ENCODE measurements at regions not wholly inside any gene's neighbourhood (a gene's known extent, or its start where the extent isn't known, plus 50 kb on each side); places are given as distances from the start of the nearest gene placed in this dataset.
"Not testable (repeated sequence)": the region's sequence is repeated elsewhere in the genome, so short reads cannot be mapped to it uniquely, and the experiment has no call there.

DNA sequence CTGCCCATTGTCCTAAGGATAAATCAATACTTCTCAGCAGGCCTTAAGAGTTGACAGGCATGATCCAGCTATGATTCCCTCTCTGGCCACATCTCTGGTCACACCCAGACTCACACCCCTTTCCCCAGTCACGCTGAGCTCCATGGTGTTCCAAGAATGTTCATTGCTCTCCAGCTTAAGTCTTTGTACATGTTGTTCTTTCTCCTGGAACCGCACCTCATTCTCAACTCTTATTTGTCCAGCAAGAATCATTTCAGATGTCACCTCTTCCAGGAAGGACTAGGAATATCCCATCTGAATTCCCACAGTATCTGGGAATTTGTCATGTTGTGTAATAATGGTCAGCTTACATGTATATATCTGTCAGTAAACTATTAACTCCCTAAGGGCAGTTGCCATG is 118.3 kb upstream of the GALNT15 start:
- no peak for DNase-seq

DNA sequence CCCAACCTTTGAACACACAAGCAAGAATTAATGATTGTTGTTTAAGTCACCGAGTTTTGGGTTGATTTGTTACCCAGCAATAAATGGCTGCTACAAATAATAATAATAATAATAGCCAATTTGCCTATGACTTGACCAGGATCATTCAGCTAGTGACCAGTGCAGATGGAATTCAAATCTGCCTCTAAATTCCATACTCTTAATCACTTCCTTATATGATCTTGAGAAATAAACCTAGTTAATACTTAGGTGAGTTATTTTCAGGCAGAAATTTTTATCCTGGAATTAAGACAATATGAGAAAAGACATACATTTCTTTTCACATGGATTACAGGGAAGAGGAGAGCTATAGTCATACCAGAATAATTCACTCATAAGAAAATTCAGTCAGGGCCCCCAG is 116.0 kb upstream of the GALNT15 start:
- no peak for DNase-seq

DNA sequence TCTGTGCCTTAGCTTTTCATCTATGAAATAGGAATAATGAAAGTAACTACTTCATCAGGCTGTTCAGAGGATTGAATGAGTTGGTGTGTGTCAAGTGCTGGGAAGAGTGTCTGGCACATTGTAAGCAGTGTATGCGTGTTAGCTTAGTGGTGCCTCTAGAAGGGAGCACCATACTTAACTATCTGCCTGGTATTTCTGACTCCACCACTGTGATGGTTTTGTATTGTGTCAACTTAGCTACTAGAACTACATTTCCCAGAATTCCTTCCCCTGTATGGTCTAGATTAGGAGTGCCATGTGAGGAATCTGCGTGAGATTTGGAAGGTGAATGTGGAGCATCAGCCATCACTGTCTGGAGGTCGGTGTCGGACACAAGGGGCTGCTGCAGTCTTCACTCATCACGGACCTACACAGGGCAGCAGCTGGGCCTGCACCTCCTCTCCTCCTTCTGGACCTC is 115.4 kb upstream of the GALNT15 start:
- no peak for DNase-seq

DNA sequence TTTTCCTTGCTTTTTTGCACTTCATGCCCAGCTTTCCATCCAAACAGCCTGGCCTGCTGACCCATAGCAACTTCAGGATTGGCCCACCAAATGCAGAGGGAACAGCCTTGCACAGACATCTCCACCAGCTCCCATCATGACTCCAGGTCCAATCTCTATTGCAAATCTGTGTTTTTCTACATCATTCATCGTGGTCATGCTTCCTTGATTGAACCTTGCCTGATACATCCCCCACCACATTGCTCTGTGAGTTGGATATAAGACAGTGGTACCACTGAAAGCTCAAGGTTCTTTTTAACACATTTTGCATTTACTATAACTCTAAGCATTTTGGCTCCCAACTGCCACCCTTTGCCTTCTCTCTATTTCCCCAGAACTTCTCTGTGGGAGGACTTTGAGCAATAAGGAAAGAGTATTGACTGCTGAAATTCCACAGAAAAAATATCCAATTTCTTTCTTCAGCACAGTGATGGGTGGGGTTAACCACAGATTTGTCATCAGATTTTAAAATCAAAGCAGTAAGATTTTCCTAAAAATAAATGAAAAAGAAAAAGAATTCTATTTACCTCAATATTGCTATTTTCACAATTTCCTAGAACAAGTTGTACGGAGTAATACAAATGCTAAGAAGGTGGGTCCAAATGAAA is 114.6 kb upstream of the GALNT15 start:
- no peak for DNase-seq

DNA sequence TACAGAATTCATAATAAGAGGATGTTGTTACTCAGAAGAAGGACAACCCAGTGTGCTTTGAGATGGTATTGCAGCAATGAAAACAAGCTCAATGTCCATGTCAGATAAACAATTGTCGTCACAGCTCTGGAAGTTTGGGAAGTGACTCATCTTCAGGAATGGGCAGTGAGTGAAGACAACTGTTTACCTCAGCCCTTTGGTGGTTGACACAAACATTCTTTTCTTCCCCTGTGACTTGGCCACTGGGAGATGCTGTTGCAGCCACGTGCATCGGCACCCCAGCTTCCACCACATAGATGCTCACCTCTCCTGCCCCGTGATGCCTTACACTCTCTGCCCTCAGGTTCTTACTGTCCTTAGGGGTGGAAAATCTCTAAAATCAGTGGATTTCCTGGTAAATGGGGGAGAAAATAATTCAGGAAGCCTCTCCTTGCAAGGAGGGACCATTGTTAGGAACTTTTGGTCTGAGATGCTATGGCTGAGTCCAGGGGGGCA is 114.1 kb upstream of the GALNT15 start:
- DNase-seq = no peak

DNA sequence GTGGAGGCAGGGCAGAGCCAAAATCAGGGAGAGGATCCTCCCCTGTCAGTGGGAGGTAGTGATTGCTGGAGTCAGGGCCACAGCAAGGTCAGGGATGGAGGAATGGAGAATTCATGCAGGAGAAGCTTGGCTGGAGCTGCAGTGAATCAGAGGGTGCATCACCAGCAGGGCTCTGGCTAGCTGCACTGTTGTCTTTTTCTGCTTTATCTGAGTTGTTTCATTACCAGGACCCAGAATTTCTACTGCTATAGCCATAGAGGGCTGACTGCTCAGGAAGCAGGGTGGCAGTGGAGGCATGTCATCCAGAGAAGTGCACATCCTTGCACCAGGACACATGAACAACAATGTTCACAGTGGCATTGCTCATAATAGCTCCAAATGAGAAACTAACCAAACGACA is 113.5 kb upstream of the GALNT15 start:
- DNase-seq = no peak

DNA sequence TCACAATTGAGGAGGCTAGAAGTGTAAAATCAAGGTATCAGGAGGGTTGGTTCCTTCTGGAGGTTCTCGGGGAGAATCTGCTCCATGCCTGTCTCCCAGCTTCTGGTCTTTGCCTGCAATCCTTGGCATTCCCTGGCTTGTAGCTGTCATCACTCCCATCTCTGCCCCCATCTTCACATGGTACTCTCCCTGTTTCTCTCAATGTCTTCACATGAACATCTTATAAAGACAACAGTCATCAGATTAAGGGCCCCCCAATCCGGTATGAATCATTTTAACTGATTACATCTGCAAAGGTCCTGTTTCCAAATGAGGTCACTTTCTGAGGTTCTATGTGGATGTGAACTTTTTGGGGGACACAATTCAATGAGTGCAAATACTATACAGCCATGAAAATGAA is 113.0 kb upstream of the GALNT15 start:
- DNase-seq = no peak

DNA sequence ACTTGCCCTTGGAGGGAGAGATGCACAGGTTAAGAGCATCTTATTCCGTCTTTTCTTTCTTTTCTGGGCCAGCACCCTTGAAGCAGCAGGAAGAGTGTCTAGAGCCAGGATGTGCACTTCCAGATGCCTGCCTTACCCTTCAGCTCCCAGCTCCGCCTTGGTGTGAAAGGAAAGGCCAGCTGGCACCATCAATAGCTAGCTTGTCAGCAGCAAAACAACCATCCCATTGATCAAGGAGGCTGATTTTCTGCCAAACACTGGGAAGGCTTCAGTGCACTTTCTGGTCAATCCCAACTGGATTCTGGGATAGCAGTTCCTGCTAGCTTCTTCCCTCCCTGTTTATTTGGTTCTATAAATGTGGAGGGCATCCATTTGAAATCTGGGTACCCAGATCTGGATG is 110.9 kb upstream of the GALNT15 start:
- DNase-seq = no peak

DNA sequence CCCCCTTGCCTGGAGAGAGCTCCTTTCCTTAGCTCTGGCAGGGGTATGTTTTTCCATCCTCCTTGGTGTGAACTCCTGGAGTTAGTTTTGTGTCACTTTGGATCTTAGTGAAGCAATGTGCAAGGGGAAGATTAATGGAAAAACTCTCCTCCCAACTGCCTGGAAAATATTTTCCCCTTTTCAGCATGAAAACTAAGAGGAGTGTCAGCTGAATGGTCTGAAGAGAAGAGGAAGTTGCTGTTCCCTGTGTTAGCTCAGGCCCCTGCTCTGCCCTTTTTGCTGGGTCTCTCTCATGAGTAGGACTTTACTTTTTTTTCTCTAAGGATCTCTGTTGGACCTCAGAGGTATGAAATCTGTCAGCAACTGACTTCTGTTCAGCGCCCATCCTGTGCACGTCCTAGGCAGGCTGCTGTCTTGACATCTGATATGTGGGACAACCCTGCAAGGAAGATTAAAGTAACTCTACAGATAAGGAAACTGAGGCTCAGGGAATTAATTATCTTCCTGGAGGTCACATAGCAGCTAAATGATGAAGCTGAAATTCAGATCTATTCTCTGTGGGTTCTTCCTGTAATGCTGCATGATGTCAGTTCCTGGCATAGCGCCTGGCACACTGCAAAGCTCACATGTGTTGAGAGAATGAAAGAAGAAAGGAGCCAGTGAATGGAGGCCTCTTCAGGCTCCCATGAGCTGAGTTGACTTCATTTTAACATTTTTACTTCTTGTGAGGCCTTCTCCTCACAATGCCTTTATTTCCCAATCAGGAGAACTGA is 109.7 kb upstream of the GALNT15 start:
- no peak for DNase-seq

DNA sequence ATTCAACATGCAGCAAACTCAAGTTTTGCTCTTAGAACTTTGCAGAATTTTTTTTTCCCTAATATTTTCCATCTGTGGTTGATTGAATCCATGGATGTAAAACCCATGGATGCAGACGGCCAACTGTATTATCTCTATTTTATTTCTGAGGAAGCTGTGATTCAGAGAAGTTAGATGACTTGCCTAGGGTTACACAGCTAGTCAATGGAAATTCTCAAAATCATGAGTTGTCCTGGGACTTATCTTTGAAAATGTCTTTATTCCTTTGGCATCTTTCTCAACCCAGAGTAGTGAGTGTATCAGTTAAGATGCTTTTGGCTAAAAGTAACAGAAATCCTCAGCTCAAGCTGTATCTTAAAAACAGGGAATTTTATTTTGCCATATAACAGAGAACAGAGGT is 107.9 kb upstream of the GALNT15 start:
- no peak for DNase-seq

DNA sequence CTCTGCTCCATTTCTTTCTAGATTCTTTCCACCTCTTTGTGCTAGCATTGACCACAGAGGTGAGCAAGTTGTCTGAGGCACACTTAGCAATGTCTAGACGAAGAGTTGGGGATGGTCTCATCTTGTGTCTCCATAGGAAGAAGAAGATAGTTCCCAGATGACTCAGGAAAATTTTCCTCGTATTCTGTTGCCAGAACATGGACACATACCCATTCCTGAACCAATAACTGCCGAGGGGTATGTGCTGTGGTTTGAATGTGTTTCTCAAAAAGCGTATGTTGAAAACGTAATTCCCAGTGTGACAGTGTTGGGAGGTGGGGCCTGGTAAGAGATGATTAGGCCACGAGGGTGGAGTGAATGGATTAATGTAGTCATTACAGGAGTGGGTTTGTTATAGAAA is 107.5 kb upstream of the GALNT15 start:
- no peak for DNase-seq

DNA sequence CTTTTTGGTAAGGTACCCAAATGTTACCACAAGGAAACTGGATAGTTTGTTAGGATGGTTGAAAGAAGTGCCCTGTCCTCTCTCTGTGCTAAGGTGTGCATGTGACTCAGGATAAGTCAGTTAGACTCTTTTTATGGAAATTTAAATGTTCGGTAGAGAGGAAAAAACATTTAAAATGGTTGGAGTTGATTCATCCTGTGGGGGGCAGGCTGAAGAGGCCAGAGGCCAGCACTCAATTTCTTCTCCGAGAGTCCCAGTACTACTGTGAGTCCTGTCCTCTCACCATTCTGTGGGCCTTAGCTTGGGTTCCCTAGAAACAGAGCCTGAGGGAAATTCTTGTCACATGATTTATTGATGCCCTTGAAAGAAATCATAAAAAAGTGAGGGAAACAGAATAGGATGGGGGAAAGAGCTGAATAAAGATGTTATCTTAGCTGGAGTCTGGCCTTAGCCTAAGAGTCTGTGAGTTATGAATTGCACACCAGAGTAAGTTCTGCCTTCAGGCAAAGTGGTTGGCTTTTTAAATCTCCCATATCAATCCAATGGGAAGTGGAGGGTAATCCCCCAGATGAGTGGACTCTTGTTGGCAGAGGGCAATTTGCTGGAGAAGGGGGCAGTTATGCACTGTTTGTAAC is 106.5 kb upstream of the GALNT15 start:
- DNase-seq = no peak

DNA sequence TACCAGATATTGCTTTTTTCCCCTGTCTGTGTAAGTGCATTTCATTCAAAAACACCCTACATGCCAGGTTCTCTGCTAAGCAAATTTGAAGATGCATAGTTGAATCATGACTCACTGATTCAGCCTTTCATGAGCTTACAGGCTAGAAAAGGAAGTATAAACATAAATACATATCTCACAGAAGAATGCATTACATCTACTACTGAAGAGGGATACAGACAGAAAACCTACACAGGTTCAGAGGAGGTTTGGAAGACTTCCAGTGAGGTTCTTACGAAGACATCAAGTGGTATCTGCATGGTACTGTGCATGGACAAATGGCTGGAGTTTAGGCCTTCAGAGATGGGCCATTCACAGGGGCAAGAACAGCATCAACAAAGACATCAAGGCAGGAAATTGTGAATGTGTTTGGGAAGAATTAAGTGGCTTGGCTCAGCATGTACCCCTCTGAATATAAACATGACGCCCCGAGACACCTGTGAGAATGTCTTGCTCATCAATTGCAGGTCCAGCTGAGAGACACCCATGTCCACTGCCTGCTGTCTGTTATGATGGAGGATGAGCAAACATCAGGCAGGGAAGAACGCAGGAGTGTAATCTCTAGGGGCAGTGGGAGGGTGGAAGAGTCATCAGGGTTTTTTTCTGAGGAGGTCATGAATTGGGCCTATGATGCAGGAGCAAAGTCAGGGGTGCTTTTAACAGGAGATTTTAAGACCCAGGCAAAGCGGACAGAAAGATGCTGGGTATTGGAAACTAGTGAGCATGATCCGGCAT is 105.1 kb upstream of the GALNT15 start:
- DNase-seq = no peak

DNA sequence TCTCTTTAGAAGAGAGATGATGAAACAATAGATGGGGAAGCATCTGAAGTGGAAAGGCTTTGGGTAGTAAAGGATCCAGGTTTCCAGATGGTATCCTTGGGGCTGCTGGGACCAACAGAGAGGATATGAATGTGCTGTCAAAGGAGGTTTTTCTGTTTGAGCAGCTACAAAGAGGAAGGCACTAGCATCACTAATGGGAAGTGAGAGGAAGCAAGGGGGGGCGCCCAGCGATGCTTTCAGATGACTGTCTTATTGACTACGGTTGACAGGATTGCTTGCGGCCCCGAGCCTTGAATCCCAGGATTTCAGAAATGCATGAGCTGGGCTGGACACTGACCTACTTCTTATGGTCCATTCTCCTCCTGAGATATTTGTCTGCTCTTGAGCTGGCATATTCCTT is 103.8 kb upstream of the GALNT15 start:
- DNase-seq = no peak

DNA sequence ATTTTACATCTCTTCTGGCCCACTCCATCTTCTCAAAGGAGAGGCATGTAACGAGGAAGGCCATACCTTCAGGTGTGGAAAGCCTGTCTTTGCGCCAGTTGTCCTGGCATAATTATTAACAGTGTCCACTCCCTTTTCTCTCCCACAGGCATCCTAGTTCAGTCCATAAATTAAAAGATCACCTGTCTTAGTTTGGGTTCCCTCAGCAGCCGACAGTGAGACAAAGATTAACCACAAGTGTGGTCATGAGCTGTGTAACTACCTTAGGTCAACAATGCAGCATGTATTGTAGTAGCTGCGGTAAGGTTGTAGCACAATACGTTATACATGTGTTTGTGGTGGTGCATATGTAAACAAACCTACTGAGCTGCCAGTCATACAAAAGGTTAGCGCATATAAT is 103.3 kb upstream of the GALNT15 start:
- no peak for DNase-seq

DNA sequence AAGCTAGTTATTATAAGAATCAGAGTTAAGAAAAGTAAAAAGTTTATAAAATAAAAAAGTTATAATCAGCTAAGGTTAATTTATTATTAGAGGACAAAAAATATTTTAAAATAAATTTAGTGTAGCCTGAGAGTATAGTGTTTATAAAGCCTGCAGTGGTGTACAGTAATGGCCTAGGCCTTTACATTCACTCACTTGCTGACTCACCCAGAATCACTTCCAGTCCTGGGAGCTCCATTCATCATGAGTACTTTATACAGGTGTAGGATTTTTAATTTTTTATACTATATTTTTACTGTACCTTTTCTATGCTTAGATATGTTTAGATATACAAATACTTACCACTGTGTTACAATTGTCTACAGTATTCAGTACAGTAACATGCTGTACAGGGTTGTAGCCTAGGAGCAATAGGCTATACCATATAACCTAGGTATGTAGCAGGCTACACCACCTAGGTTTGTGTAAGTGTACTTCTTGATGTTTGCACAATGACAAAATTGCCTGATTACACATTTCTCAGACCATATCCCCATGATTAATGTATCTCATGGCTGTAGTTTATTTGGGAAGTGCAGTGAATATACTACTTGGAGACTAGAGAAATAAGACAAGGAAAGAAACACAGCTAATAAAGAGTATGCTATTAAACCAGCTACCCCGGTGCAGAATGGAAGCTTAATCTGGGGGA is 101.9 kb upstream of the GALNT15 start:
- no peak for DNase-seq

DNA sequence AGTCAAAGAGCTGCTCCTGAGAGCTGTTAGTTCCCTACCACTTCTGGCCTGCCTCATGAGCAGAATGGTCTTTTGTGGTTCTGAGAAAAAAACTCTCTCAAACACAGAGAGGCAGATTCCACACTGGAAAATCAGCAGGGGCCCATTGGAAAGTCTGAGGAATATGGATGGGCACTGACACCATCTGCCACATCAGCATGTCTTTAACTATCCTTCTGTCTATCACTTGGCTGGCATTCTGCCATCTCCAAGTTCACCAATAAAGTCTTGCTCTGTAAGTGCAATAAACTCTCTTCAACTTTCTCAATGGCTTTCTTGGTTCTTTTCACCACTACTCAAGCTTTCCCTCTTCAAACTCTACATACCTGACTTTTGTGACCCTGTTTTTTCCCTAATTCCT is 101.3 kb upstream of the GALNT15 start:
- DNase-seq = no peak

DNA sequence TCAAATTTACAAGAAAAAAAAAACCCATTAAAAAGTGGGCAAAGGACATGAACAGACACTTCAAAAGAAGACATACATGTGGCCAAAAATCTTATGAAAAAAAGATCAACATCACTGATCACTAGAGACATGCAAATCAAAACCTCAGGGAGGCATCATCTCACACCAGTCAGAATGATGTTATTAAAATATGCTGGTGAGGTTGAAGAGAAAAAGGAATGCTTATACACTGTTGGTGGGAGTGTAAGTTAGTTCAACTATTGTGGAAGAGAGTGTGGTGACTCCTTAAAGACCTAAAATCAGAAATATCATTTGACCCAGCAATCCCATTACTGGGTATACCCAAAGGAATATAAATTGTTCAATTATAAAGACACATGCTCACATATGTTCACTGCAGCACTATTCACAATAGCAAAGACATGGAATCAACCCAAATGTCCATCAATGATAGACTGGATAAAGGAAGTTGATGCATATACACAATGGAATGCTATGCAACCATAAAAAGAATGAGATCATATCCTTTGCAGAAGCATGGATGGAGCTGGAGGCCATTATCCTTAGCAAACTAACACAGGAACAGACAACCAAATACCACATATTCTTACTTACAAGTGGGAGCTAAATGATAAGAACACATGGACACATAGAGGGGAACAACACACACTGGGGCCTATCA is 100.3 kb upstream of the GALNT15 start:
- not testable (repeated sequence) for DNase-seq

DNA sequence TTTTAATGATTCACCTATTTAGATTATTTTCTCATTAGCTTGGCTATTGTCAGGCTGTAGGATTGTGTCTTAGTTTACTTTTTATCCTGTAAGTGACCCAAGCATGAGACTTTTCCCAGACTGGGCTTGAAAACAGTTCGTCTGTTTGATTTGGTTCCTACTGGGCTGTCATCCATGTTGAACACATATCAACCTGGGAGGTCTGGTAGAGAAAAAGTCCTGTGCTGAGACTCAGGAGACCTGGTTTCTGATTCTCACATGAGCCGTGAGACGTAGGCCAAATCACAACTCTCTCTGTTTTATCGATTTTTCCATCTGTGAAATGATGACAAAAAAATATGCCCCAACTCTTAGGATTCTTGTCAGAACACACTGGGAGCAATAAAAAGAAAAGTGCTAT is 98.8 kb upstream of the GALNT15 start:
- DNase-seq = no peak

DNA sequence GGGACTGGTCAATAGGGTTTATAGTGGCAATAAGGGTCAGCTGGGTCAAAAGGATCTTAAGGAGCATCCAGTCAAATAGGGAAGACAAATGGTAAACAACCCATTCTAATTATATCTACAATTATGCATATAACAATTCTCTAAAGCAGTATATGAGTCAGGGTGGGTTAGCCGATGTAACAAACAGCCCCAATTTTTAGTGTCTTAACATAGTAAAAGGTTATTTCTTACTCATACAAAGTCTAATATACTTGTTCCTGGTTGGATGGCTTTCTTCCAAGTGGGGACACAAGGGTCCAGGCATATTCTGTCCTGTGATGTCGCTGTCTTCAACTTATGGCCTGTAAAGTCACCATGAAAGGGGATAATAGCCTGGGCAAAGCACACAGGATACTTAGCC is 97.9 kb upstream of the GALNT15 start:
- DNase-seq = no peak

DNA sequence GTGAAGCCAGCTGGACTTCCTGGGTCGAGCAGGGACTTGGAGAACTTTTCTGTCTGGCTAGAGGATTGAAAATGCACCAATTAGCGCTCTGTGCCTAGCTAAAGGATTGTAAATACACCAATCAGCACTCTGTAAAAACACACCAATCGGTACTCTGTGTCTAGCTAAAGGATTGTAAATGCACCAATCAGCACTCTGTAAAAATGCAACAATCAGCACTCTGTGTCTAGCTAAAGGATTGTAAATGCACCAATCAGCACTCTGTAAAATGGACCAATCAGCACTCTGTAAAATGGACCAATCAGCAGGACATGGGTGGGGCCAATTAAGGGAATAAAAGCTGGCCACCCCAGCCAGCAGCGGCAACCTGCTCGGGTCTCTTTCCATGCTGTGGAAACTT is 97.3 kb upstream of the GALNT15 start:
- DNase-seq = not testable (repeated sequence)

DNA sequence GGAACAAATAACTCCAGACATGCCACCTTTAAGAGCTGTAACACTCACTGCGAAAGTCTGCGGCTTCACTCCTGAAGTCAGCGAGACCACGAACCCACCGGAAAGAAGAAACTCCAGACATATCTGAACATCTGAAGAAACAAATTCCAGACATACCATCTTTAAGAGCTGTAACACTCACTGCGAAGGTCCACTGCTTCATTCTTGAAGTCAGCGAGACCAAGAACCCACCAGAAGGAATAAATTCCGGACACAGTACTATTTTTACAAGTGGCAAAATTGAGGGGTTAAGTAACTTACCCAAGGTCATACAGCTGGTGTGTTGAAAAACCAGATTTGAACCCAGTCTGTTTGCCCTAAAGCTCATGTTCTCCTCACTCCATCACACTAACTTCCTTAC is 96.8 kb upstream of the GALNT15 start:
- DNase-seq = not testable (repeated sequence)
